ENCODE measurements at regions not wholly inside any gene's neighbourhood (a gene's known extent, or its start where the extent isn't known, plus 50 kb on each side); places are given as distances from the start of the nearest gene placed in this dataset.

- Histone ChIP-seq H3K4me1 (ENCODE audit: insufficient read depth, low read length) (no peaks in the 10 kb centered on the region), H3K27ac (ENCODE audit: low read depth, low read length) (no peak overlapping the region), H3K27me3 (ENCODE audit: insufficient read depth, low read length) (no peaks in the 10 kb centered on the region), H3K36me3 (ENCODE audit: insufficient read depth, low read length) (no peaks in the 10 kb centered on the region), H3K9me3 (ENCODE audit: control insufficient read depth in 1 of 2, low read length in 2 of 2) (no peaks in the 10 kb centered on the region), H3K4me3 (ENCODE audit: low read length in 2 of 2) (no peak overlapping the region)
- ChIA-PET CTCF (ENCODE audit: partially characterized antibody) (no interaction called here), POLR2A (ENCODE audit: partially characterized antibody) (no interaction called here)
- DNase-seq, result peak in 1 of 5 donors; percentile 10
- Mint-ChIP-seq H3K4me1 (no peaks in the 10 kb centered on the region), H3K4me3 (no peak overlapping the region), H3K36me3 (no peaks in the 10 kb centered on the region), H3K27ac (no peak overlapping the region), H3K27me3 (no peaks in the 10 kb centered on the region), H3K9me3 (peaks cover under 1 to 25% (median 16%) of the 10 kb centered on the region in 8 donors)
- intact Hi-C loops (cut with micrococcal nuclease), result no loop called here
Observed at GRCh38 chr3:191076903-191077552, 122.0 kb upstream of the OSTN start.

DNA sequence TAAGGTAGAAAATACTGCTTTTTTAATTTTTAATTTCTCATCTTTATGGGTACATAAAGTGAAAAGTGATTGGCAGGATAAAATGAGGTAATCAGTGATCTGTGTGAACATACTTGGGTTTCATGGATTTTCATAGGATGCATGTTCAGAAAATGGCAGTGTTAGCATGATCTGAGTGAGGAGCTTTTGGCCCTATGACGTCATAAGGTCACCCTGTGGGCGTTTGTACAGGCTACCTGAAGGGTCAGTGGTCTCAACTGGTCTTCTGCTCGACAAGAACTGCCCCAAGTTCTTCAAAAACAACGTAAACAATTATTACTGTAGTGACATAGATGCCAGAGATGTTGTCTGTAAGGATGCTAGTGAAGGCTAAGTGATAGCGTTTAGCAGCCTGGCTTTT lies 124.5 kb upstream of the OSTN start:
- Mint-ChIP-seq H3K27me3 (no peaks in the 10 kb centered on the region), H3K36me3 (no peaks in the 10 kb centered on the region), H3K9me3 (peaks cover 3 to 19% (median 10%) of the 10 kb centered on the region in 8 donors), H3K4me1 (no peaks in the 10 kb centered on the region), H3K27ac (no peak overlapping the region), H3K4me3 (no peak overlapping the region)
- Histone ChIP-seq H3K36me3 (ENCODE audit: insufficient read depth, low read length) (no peaks in the 10 kb centered on the region), H3K4me3 (ENCODE audit: low read length in 2 of 2) (no peak overlapping the region), H3K9me3 (ENCODE audit: control insufficient read depth in 1 of 2, low read length in 2 of 2) (no peaks in the 10 kb centered on the region), H3K4me1 (ENCODE audit: insufficient read depth, low read length) (no peaks in the 10 kb centered on the region), H3K27me3 (ENCODE audit: insufficient read depth, low read length) (no peaks in the 10 kb centered on the region), H3K27ac (ENCODE audit: low read depth, low read length) (no peak overlapping the region)
- intact Hi-C loops (cut with micrococcal nuclease), result no loop called here
- no peak for DNase-seq
- POLR2A ChIA-PET (ENCODE audit: partially characterized antibody), result no interaction called here
- CTCF ChIA-PET (ENCODE audit: partially characterized antibody), result no interaction called here

GRCh38 chr3:191070762-191071403 lies 128.2 kb upstream of the OSTN start:
- CTCF ChIA-PET (ENCODE audit: partially characterized antibody), result no interaction called here
- Mint-ChIP-seq H3K36me3 (no peaks in the 10 kb centered on the region), H3K27ac (no peak overlapping the region), H3K4me3 (no peak overlapping the region), H3K9me3 (peaks cover 0 to 3% (median 2%) of the 10 kb centered on the region in 8 donors), H3K4me1 (no peaks in the 10 kb centered on the region), H3K27me3 (no peaks in the 10 kb centered on the region)
- Histone ChIP-seq H3K36me3 (ENCODE audit: insufficient read depth, low read length) (no peaks in the 10 kb centered on the region), H3K27me3 (ENCODE audit: insufficient read depth, low read length) (no peaks in the 10 kb centered on the region), H3K4me3 (ENCODE audit: low read length in 2 of 2) (no peak overlapping the region), H3K4me1 (ENCODE audit: insufficient read depth, low read length) (no peaks in the 10 kb centered on the region), H3K9me3 (ENCODE audit: control insufficient read depth in 1 of 2, low read length in 2 of 2) (no peaks in the 10 kb centered on the region), H3K27ac (ENCODE audit: low read depth, low read length) (no peak overlapping the region)
- POLR2A ChIA-PET (ENCODE audit: partially characterized antibody), result no interaction called here
- intact Hi-C loops (cut with micrococcal nuclease), result no loop called here
- DNase-seq, result no peak

GRCh38 chr3:191070201-191070600 lies 128.8 kb upstream of the OSTN start:
- H3K4me1 Mint-ChIP-seq, result no peaks in the 10 kb centered on the region
- H3K9me3 ChIP-seq (ENCODE audit: control insufficient read depth in 1 of 2, low read length in 2 of 2), result no peaks in the 10 kb centered on the region
- H3K27ac Mint-ChIP-seq, result no peak overlapping the region
- DNase-seq, result no peak
- H3K4me3 ChIP-seq (ENCODE audit: low read length in 2 of 2), result no peak overlapping the region
- POLR2A ChIA-PET (ENCODE audit: partially characterized antibody), result no interaction called here
- CTCF ChIA-PET (ENCODE audit: partially characterized antibody), result no interaction called here
- intact Hi-C loops (cut with micrococcal nuclease), result no loop called here
- H3K27ac ChIP-seq (ENCODE audit: low read depth, low read length), result no peak overlapping the region
- no peaks in the 10 kb centered on the region for H3K36me3 ChIP-seq (ENCODE audit: insufficient read depth, low read length)
- no peak overlapping the region for H3K4me3 Mint-ChIP-seq
- no peaks in the 10 kb centered on the region for H3K27me3 ChIP-seq (ENCODE audit: insufficient read depth, low read length)
- no peaks in the 10 kb centered on the region for H3K4me1 ChIP-seq (ENCODE audit: insufficient read depth, low read length)
- no peaks in the 10 kb centered on the region for H3K27me3 Mint-ChIP-seq
- peaks cover 0 to 3% (median 0%) of the 10 kb centered on the region in 8 donors for H3K9me3 Mint-ChIP-seq
- no peaks in the 10 kb centered on the region for H3K36me3 Mint-ChIP-seq

DNA sequence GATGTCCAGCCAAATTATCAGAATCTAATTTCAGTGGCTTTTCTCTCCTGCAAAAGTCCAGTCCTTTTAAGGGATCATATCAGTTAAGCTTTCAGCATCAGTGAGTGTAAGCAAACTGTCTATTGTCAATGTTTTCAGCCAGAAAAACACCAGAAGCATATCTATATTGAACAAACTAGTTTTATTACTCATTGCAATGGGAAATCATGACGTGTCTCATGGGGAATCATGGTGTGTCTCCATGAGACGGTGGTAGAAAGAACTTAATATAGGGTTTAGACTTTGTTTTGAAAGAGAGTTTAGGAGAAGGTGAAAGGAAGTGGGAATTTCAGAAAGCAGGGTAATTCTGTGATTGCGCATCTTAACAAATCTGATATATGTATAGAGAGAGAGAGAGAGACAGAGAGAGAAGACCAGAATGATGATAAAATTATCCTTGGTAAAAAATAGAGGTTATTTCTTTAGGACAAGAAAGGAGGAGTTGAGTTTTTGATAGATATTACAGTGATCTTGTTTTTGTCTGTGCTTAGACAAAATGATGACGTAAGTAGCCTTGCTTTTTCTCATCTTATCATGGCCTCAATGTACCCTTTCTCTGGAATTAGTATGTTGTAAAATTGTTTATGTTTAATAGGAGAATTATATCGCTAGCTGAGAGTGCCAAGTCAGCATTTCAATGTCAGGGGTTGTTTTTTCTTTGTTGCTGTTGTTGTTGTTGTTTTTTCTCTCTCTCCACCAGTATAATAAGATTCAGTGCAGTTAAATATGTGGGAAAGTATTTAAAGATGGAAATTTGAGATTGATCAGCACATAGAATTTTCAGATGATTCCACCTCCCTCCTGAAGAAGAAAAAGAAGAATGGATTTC lies 129.9 kb upstream of the OSTN start:
- no peak overlapping the region for H3K4me3 Mint-ChIP-seq
- no peaks in the 10 kb centered on the region for H3K4me1 ChIP-seq (ENCODE audit: insufficient read depth, low read length)

DNA sequence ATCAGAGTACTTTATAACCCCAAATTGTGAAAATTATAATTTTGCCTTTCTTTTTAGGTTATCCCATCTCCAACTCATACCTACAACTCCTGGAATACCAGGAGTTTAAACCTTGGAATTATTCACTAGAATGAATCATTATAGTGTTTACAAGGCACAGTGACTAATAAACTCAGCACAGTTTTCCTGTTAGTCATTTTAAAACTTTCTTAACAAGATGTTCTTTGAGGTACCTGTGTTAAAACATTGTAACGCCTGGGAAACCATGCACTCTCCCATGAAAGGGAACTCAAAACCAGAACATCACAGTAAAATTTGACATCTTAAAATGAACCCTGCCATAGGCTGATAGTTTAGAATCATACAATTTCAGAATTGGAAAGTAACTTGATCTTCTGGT lies 132.4 kb upstream of the OSTN start:
- Mint-ChIP-seq H3K27me3 (no peaks in the 10 kb centered on the region), H3K36me3 (no peaks in the 10 kb centered on the region), H3K27ac (no peak overlapping the region), H3K4me1 (no peaks in the 10 kb centered on the region), H3K9me3 (peaks cover 0 to 3% (median 0%) of the 10 kb centered on the region in 8 donors), H3K4me3 (no peak overlapping the region)
- Histone ChIP-seq H3K27me3 (ENCODE audit: insufficient read depth, low read length) (no peaks in the 10 kb centered on the region), H3K36me3 (ENCODE audit: insufficient read depth, low read length) (no peaks in the 10 kb centered on the region), H3K4me3 (ENCODE audit: low read length in 2 of 2) (no peak overlapping the region), H3K4me1 (ENCODE audit: insufficient read depth, low read length) (no peaks in the 10 kb centered on the region), H3K27ac (ENCODE audit: low read depth, low read length) (no peak overlapping the region), H3K9me3 (ENCODE audit: control insufficient read depth in 1 of 2, low read length in 2 of 2) (no peaks in the 10 kb centered on the region)
- CTCF ChIA-PET (ENCODE audit: partially characterized antibody), result no interaction called here
- POLR2A ChIA-PET (ENCODE audit: partially characterized antibody), result no interaction called here
- DNase-seq, result no peak
- intact Hi-C loops (cut with micrococcal nuclease), result no loop called here

More for the DNA sequence above, 129.9 kb upstream of the OSTN start:
- Mint-ChIP-seq H3K9me3 (peaks cover 0 to 3% (median 0%) of the 10 kb centered on the region in 8 donors), H3K27me3 (no peaks in the 10 kb centered on the region), H3K4me1 (no peaks in the 10 kb centered on the region), H3K27ac (no peak overlapping the region), H3K36me3 (no peaks in the 10 kb centered on the region)
- CTCF ChIA-PET (ENCODE audit: partially characterized antibody), result no interaction called here
- Histone ChIP-seq H3K27ac (ENCODE audit: low read depth, low read length) (no peak overlapping the region), H3K36me3 (ENCODE audit: insufficient read depth, low read length) (no peaks in the 10 kb centered on the region), H3K4me3 (ENCODE audit: low read length in 2 of 2) (no peak overlapping the region), H3K27me3 (ENCODE audit: insufficient read depth, low read length) (no peaks in the 10 kb centered on the region), H3K9me3 (ENCODE audit: control insufficient read depth in 1 of 2, low read length in 2 of 2) (no peaks in the 10 kb centered on the region)
- intact Hi-C loops (cut with micrococcal nuclease), result no loop called here
- POLR2A ChIA-PET (ENCODE audit: partially characterized antibody), result no interaction called here
- no peak for DNase-seq

- H3K9me3 ChIP-seq (ENCODE audit: control insufficient read depth in 1 of 2, low read length in 2 of 2), result no peaks in the 10 kb centered on the region
- Mint-ChIP-seq H3K27ac (no peak overlapping the region), H3K4me3 (no peak overlapping the region), H3K36me3 (no peaks in the 10 kb centered on the region), H3K4me1 (no peaks in the 10 kb centered on the region), H3K27me3 (no peaks in the 10 kb centered on the region), H3K9me3 (peaks cover 0 to 1% (median 0%) of the 10 kb centered on the region in 8 donors)
- H3K27ac ChIP-seq (ENCODE audit: low read depth, low read length), result no peak overlapping the region
- intact Hi-C loops (cut with micrococcal nuclease), result no loop called here
- ChIA-PET POLR2A (ENCODE audit: partially characterized antibody) (no interaction called here), CTCF (ENCODE audit: partially characterized antibody) (no interaction called here)
- no peaks in the 10 kb centered on the region for H3K27me3 ChIP-seq (ENCODE audit: insufficient read depth, low read length)
- no peaks in the 10 kb centered on the region for H3K4me1 ChIP-seq (ENCODE audit: insufficient read depth, low read length)
- no peaks in the 10 kb centered on the region for H3K36me3 ChIP-seq (ENCODE audit: insufficient read depth, low read length)
- DNase-seq, result no peak
- H3K4me3 ChIP-seq (ENCODE audit: low read length in 2 of 2), result no peak overlapping the region
Observed at GRCh38 chr3:191065181-191065805, 133.7 kb upstream of the OSTN start.

Measured in CD4-positive, alpha-beta memory T cell (primary cell).